ENCODE measurements at regions not wholly inside any gene's neighbourhood (a gene's known extent, or its start where the extent isn't known, plus 50 kb on each side); places are given as distances from the start of the nearest gene placed in this dataset.

- WGBS, 2 donors = 70 to 81% methylated on average over 5 of the region's 5 CpGs
- Histone ChIP-seq H3K4me3 (no peak overlapping the region), H3K27ac (no peak overlapping the region), H3K27me3 (no peaks in the 10 kb centered on the region), H3K36me3 (replicated peaks in 1 of 2; ENCODE audit: insufficient read depth in 1 of 2, low read depth in 2 of 2) (no peaks in the 10 kb centered on the region), H3K4me1 (peaks cover 11% of the 10 kb centered on the region), H3K9me3 (no peaks in the 10 kb centered on the region)
- no peak for DNase-seq
- intact Hi-C loops (cut with DNase I) = no loop called here
- TF ChIP-seq, protein P1, sequence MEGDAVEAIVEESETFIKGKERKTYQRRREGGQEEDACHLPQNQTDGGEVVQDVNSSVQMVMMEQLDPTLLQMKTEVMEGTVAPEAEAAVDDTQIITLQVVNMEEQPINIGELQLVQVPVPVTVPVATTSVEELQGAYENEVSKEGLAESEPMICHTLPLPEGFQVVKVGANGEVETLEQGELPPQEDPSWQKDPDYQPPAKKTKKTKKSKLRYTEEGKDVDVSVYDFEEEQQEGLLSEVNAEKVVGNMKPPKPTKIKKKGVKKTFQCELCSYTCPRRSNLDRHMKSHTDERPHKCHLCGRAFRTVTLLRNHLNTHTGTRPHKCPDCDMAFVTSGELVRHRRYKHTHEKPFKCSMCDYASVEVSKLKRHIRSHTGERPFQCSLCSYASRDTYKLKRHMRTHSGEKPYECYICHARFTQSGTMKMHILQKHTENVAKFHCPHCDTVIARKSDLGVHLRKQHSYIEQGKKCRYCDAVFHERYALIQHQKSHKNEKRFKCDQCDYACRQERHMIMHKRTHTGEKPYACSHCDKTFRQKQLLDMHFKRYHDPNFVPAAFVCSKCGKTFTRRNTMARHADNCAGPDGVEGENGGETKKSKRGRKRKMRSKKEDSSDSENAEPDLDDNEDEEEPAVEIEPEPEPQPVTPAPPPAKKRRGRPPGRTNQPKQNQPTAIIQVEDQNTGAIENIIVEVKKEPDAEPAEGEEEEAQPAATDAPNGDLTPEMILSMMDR (IDR thresholded peaks at IDR 0.05) = no peak
- no peak for TF ChIP-seq POLR2A (IDR thresholded peaks at IDR 0.05)
- no peak for ATAC-seq
Observed at GRCh38 chr7:106570948-106571418, 90.0 kb downstream of the CCDC71L start.

DNA sequence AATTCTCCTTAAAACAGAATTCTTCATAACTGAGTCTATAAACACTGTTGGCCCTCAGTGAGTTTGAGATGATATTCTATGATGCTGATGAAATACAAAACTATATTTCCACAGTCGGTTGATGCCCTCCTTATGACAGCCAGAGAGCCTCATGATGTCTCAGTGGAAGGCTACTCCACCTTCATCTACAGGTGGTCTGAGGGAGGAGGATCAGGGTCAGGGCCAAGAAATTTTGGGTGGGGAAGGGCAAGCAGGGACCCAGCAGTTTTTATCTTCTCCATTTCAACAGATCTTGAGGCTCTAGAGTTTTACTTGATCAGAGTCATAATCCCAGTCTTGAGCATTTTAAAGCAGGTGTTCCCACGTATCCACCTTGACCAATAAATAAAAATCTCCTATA lies 90.8 kb downstream of the CCDC71L start:
- ATAC-seq (no peak), DNase-seq (no peak)
- Histone ChIP-seq H3K36me3 (replicated peaks in 1 of 2; ENCODE audit: insufficient read depth in 1 of 2, low read depth in 2 of 2) (no peaks in the 10 kb centered on the region), H3K9me3 (no peaks in the 10 kb centered on the region), H3K27ac (no peak overlapping the region), H3K27me3 (no peaks in the 10 kb centered on the region), H3K4me3 (no peak overlapping the region), H3K4me1 (peaks cover 11% of the 10 kb centered on the region)
- WGBS, 2 donors = 90 to 97% methylated on average over 2 of the region's 2 CpGs
- no peak for TF ChIP-seq POLR2A (IDR thresholded peaks at IDR 0.05)
- TF ChIP-seq, protein P1 (IDR thresholded peaks at IDR 0.05) = no peak
- intact Hi-C loops (cut with DNase I) = no loop called here

DNA sequence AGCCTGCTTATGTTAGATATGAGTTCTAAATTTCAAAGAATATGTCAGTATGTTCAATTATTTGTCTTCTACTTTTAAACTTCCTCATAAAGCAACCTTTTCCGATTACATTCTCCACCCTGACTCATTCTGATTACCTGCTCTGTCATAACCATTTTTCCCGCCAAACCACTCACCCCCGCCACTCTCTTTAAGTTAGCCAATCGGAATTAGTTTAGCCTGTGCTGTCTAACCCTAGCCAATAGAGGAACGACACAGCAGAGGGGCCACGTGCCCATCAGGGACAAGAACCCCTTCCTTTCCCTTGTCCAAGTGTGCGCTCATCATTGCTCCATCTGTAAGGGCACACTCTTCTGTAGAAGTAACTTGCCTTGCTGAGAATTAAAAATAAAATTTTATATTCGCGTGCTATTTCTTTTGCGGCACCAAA lies 91.4 kb downstream of the CCDC71L start:
- intact Hi-C loops (cut with DNase I) = no loop called here
- Histone ChIP-seq H3K27me3 (no peaks in the 10 kb centered on the region), H3K4me3 (no peak overlapping the region), H3K27ac (no peak overlapping the region), H3K36me3 (replicated peaks in 1 of 2; ENCODE audit: insufficient read depth in 1 of 2, low read depth in 2 of 2) (no peaks in the 10 kb centered on the region), H3K9me3 (no peaks in the 10 kb centered on the region), H3K4me1 (peaks cover 11% of the 10 kb centered on the region)
- no peak for TF ChIP-seq POLR2A (IDR thresholded peaks at IDR 0.05)
- TF ChIP-seq, protein P1 (IDR thresholded peaks at IDR 0.05) = no peak
- DNase-seq = no peak
- WGBS, 2 donors = 92 to 94% methylated on average over 10 of the region's 10 CpGs
- no peak for ATAC-seq

GRCh38 chr7:106568680-106569499 lies 92.1 kb downstream of the CCDC71L start:
- Histone ChIP-seq H3K27ac (no peak overlapping the region), H3K27me3 (no peaks in the 10 kb centered on the region), H3K9me3 (no peaks in the 10 kb centered on the region), H3K36me3 (replicated peaks in 1 of 2; ENCODE audit: insufficient read depth in 1 of 2, low read depth in 2 of 2) (no peaks in the 10 kb centered on the region), H3K4me3 (no peak overlapping the region), H3K4me1 (peaks cover 11% of the 10 kb centered on the region)
- DNase-seq = peak in 2 of 4 donors; percentile 16 to 47
- WGBS, 2 donors = 50 to 52% methylated on average over 4 of the region's 4 CpGs
- peak; percentile 88 for ATAC-seq
- intact Hi-C loops (cut with DNase I) = no loop called here
- TF ChIP-seq, protein P1 (IDR thresholded peaks at IDR 0.05) = no peak
- TF ChIP-seq POLR2A (IDR thresholded peaks at IDR 0.05) = no peak

Data from body of pancreas (tissue), 4 donors.